ENCODE measurements at regions not wholly inside any gene's neighbourhood (a gene's known extent, or its start where the extent isn't known, plus 50 kb on each side); places are given as distances from the start of the nearest gene placed in this dataset.
A peak's percentile ranks its signal among the peaks of the same experiment; 100 is the strongest.

GRCh38 chr6:2558098-2558680 lies 192.5 kb downstream of the MYLK4 start:
- H3K36me3 Mint-ChIP-seq: no peaks in the 10 kb centered on the region
- ATAC-seq (ENCODE audit: low read depth) (no peak), DNase-seq (ENCODE audit: low spot score in 2 of 2) (no peak)
- no peak overlapping the region for H3K27ac Mint-ChIP-seq
- no peaks in the 10 kb centered on the region for H3K9me3 Mint-ChIP-seq
- no peak overlapping the region for H3K4me3 Mint-ChIP-seq
- no peaks in the 10 kb centered on the region for H3K4me1 Mint-ChIP-seq
- peaks cover 6% of the 10 kb centered on the region for H3K27me3 Mint-ChIP-seq

GRCh38 chr6:2557181-2557720 lies 193.5 kb downstream of the MYLK4 start:
- no peaks in the 10 kb centered on the region for H3K4me1 Mint-ChIP-seq
- H3K27ac Mint-ChIP-seq: no peak overlapping the region
- no peaks in the 10 kb centered on the region for H3K36me3 Mint-ChIP-seq
- peaks cover 5% of the 10 kb centered on the region for H3K27me3 Mint-ChIP-seq
- H3K9me3 Mint-ChIP-seq: no peaks in the 10 kb centered on the region
- ATAC-seq (ENCODE audit: low read depth): no peak
- no peak for DNase-seq (ENCODE audit: low spot score in 2 of 2)
- H3K4me3 Mint-ChIP-seq: no peak overlapping the region

DNA sequence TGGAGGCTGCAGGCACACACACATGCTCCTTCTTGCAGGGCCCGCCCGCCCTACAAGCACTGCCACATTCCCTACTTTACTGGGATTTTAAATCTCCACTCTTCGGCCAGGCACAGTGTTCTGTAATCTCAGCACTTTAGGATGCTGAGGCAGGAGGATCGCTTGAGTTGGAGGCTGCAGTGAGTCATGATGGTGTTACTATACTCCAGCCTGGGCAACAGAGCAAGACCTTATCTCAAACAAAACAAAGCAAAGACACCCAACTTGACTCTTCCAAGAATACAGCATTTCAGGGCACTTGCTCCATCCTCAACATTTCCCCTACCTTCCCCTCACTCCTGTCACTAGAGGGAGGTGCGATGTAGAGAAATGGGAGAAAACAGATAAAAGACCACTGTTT lies 194.0 kb downstream of the MYLK4 start:
- no peaks in the 10 kb centered on the region for H3K4me1 Mint-ChIP-seq
- H3K9me3 Mint-ChIP-seq: no peaks in the 10 kb centered on the region
- H3K27ac Mint-ChIP-seq: no peak overlapping the region
- DNase-seq (ENCODE audit: low spot score in 2 of 2) (no peak), ATAC-seq (ENCODE audit: low read depth) (no peak)
- no peaks in the 10 kb centered on the region for H3K36me3 Mint-ChIP-seq
- peaks cover 3% of the 10 kb centered on the region for H3K27me3 Mint-ChIP-seq
- H3K4me3 Mint-ChIP-seq: no peak overlapping the region

DNA sequence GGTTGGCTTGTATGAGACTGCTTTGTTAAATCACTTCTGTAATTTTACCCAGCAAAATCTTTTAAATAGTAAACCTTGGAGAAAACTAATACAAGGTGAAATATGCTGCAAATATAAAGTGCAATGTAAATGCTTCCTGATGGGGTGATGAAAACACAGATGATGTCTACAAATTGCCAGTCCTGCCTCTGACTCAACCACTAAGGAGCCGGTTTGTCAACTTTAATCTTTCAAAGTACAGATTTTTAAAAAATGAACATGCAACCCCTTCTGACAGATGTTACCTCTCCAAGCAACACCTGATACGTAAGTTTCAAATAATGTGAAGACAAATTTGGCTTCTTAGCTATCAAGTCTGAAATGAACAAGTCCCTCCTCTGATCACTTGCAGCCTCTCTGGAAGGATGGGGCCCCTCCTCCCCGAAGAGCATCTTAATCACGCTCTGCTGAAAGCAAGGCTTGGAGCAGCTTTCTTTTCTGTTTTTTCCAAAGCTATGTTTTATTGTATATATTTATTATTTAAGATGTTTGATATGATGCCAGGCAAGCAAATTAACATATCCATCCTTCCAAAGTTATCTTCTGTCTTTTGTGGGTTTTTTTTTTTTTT lies 196.0 kb downstream of the MYLK4 start:
- Mint-ChIP-seq H3K4me3 (no peak overlapping the region), H3K9me3 (no peaks in the 10 kb centered on the region), H3K27me3 (peaks cover 1% of the 10 kb centered on the region), H3K36me3 (no peaks in the 10 kb centered on the region), H3K4me1 (no peaks in the 10 kb centered on the region), H3K27ac (no peak overlapping the region)
- no peak for DNase-seq (ENCODE audit: low spot score in 2 of 2)
- no peak for ATAC-seq (ENCODE audit: low read depth)

DNA sequence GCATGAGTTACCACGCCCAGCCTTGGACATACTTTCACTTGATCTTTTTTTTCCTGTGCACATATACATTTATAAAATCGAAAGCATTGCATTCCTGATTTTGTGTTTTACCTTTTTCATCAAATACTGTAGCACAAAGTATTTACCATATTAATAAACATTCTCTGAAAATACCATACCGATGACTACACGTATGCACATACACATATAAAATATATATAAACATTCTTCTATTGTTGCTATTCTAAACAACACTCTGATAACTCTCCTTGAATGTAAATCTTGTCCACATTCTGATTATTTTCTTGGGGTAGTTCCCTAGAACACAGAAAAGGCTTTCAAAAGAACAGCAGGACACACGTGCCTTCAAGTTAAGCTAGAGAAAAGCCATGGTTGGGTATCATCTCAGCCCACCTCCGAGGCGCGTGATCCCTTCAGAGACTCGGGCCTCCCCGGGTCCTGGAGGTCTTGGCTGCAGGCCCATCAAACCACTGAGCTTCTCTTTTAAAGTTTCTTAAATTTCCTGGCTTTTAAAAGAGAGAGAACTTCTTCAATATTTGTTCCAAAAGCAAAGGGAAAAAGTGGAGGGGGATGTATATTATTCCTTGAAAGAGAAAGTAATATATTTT lies 198.1 kb downstream of the MYLK4 start:
- no peak overlapping the region for H3K4me3 Mint-ChIP-seq
- H3K27me3 Mint-ChIP-seq: peaks cover 8% of the 10 kb centered on the region
- no peaks in the 10 kb centered on the region for H3K4me1 Mint-ChIP-seq
- peaks cover 3% of the 10 kb centered on the region for H3K36me3 Mint-ChIP-seq
- no peak overlapping the region for H3K27ac Mint-ChIP-seq
- peaks cover 7% of the 10 kb centered on the region for H3K9me3 Mint-ChIP-seq
- DNase-seq (ENCODE audit: low spot score in 2 of 2) (no peak), ATAC-seq (ENCODE audit: low read depth) (no peak)

DNA sequence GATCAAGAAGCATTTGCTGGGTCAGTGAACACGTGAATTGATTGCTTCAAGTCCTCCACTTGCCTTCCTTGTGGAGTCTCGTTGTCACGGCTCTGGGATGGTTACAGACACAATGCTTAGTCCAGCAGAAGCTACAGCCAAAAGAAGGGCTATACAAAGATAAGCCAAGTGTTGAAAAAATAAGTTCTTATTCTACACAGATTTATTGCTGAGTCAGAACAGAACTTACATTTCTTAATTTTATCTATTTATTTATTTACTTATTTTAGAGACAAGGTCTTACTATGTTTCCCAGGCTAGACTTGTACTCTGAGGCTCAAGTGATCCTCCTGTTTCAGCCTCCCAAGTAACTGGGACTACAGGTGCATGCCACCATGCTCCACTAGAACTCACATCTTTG lies 199.0 kb downstream of the MYLK4 start:
- ATAC-seq (ENCODE audit: low read depth) (no peak), DNase-seq (ENCODE audit: low spot score in 2 of 2) (no peak)
- no peak overlapping the region for H3K4me3 Mint-ChIP-seq
- H3K27ac Mint-ChIP-seq: no peak overlapping the region
- peaks cover 7% of the 10 kb centered on the region for H3K9me3 Mint-ChIP-seq
- H3K36me3 Mint-ChIP-seq: peaks cover 3% of the 10 kb centered on the region
- no peaks in the 10 kb centered on the region for H3K4me1 Mint-ChIP-seq
- peaks cover 12% of the 10 kb centered on the region for H3K27me3 Mint-ChIP-seq

DNA sequence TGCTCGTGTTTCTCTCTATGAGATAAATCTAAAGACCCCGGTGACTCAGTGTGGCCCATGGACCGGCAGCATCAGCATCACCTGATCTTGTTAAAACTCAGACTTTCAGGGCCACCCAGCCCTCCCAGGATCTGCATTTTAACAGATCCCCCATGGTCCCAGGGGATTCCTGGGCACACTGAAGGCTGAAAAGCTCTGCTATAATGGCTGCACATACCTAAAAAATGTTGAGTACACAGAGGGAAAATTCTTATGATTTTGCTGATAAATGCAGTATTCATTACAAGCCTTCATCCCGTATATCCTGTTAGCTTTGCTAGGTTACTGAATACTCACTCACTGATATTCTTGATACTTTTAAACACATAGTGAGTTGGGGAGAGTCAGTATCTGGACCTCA lies 200.5 kb downstream of the MYLK4 start:
- Mint-ChIP-seq H3K4me3 (no peak overlapping the region), H3K27me3 (peaks cover 16% of the 10 kb centered on the region), H3K36me3 (peaks cover 3% of the 10 kb centered on the region), H3K4me1 (no peaks in the 10 kb centered on the region), H3K9me3 (peaks cover 7% of the 10 kb centered on the region), H3K27ac (no peak overlapping the region)
- DNase-seq (ENCODE audit: low spot score in 2 of 2) (no peak), ATAC-seq (ENCODE audit: low read depth) (no peak)

GRCh38 chr6:2549834-2550233 lies 200.9 kb downstream of the MYLK4 start:
- no peak for ATAC-seq (ENCODE audit: low read depth)
- peaks cover 16% of the 10 kb centered on the region for H3K27me3 Mint-ChIP-seq
- no peak for DNase-seq (ENCODE audit: low spot score in 2 of 2)
- H3K27ac Mint-ChIP-seq: no peak overlapping the region
- H3K36me3 Mint-ChIP-seq: peaks cover 3% of the 10 kb centered on the region
- peaks cover 7% of the 10 kb centered on the region for H3K9me3 Mint-ChIP-seq
- no peak overlapping the region for H3K4me3 Mint-ChIP-seq
- H3K4me1 Mint-ChIP-seq: no peaks in the 10 kb centered on the region

DNA sequence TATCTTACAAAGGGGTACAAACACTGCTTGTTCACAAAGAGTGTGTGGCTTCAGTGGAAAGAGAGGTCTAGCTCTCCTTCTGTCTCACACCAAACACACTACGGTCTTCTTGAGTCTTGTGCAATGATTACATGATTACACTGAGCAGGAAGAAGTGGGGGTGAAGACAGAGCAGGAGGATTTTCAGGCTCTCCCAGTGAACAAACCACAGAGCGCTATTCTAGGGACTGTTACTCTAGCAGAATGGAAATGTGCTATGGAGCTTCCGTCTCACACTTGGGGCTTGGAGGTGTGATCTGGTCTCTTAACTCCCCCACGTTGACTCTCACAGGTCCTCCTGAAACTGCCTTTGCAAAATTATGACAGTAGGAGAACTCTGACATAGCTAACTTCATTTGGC lies 203.4 kb downstream of the MYLK4 start:
- Mint-ChIP-seq H3K4me3 (no peak overlapping the region), H3K27me3 (peaks cover 23% of the 10 kb centered on the region), H3K4me1 (peaks cover 9% of the 10 kb centered on the region), H3K9me3 (peaks cover 12% of the 10 kb centered on the region), H3K27ac (no peak overlapping the region), H3K36me3 (peaks cover 3% of the 10 kb centered on the region)
- ATAC-seq (ENCODE audit: low read depth) (no peak), DNase-seq (ENCODE audit: low spot score in 2 of 2) (no peak)

DNA sequence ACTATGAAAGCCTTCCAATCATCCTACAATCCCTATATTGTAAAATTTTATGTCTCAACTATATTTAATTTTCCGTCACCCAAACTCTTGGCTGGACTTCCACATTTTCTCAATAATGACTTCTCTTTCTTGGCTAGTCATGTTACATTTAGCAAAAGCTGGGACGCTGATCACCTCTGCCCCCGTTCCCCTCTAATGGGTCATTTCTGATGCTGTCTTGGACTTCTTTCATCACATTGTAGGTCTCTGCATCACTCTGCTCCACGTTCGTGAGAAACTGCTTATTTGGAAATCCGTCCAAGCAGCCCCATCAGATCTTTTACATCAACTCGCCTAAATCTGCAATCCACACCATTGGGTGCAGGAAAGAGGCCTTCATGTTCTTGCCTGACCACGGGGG lies 203.8 kb downstream of the MYLK4 start:
- ATAC-seq (ENCODE audit: low read depth) (no peak), DNase-seq (ENCODE audit: low spot score in 2 of 2) (no peak)
- Mint-ChIP-seq H3K36me3 (peaks cover 3% of the 10 kb centered on the region), H3K27me3 (peaks cover 23% of the 10 kb centered on the region), H3K4me3 (no peak overlapping the region), H3K27ac (no peak overlapping the region), H3K9me3 (peaks cover 12% of the 10 kb centered on the region), H3K4me1 (peaks cover 9% of the 10 kb centered on the region)

DNA sequence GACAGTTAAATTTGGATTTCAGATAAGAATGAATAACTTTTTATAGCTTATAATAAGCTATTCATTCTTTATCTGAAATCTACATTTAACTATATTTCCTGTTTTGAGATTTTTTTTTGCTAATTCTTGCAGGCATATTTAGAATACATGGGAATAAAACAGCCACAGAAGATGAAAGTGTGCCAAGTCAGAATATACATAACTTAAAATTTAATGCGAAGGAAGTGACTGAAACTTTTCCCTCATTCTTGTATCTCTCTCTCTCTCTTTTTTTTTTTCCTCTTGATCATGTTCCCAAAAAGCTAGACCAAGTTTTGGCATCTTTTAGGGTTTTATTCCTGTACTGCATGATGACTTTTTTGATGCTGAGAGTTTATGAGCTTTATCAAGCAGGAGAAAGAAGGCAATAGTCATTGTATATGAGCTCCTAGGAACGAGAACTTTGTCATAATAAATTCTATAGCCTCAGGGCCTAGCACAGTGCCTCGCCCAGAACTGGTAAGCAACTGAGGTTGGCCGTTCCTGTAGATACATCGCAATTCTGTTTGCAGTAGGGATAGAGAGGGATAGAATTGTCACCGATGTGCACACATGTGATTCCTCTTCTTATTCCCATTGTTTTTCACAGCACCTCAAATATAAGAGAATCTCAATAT lies 205.2 kb downstream of the MYLK4 start:
- Mint-ChIP-seq H3K27me3 (peaks cover 29% of the 10 kb centered on the region), H3K4me3 (no peak overlapping the region), H3K36me3 (peaks cover 3% of the 10 kb centered on the region), H3K9me3 (peaks cover 12% of the 10 kb centered on the region), H3K27ac (no peak overlapping the region), H3K4me1 (peaks cover 9% of the 10 kb centered on the region)
- DNase-seq (ENCODE audit: low spot score in 2 of 2) (no peak), ATAC-seq (ENCODE audit: low read depth) (no peak)

GRCh38 chr6:2543321-2543720 lies 207.4 kb downstream of the MYLK4 start:
- no peak for ATAC-seq (ENCODE audit: low read depth)
- Mint-ChIP-seq H3K9me3 (peaks cover 8% of the 10 kb centered on the region), H3K27ac (no peak overlapping the region), H3K4me1 (peaks cover 9% of the 10 kb centered on the region), H3K4me3 (no peak overlapping the region), H3K27me3 (peaks cover 33% of the 10 kb centered on the region), H3K36me3 (peaks cover under 1% of the 10 kb centered on the region)
- DNase-seq (ENCODE audit: low spot score in 2 of 2): no peak

- peak; percentile 46 for ATAC-seq (ENCODE audit: low read depth)
- Mint-ChIP-seq H3K36me3 (no peaks in the 10 kb centered on the region), H3K9me3 (peaks cover 4% of the 10 kb centered on the region), H3K4me1 (peaks cover 9% of the 10 kb centered on the region), H3K27me3 (peaks cover 35% of the 10 kb centered on the region), H3K27ac (no peak overlapping the region), H3K4me3 (no peak overlapping the region)
- DNase-seq (ENCODE audit: low spot score in 2 of 2): no peak
Observed at GRCh38 chr6:2542858-2543218, 207.9 kb downstream of the MYLK4 start.

GRCh38 chr6:2542101-2542857 lies 208.4 kb downstream of the MYLK4 start:
- Mint-ChIP-seq H3K4me3 (no peak overlapping the region), H3K27ac (no peak overlapping the region)
- no peak for ATAC-seq (ENCODE audit: low read depth)

More at GRCh38 chr6:2542101-2542857, 208.4 kb downstream of the MYLK4 start:
- H3K27me3 Mint-ChIP-seq: peaks cover 35% of the 10 kb centered on the region
- H3K9me3 Mint-ChIP-seq: peaks cover 4% of the 10 kb centered on the region
- DNase-seq (ENCODE audit: low spot score in 2 of 2): no peak
- H3K36me3 Mint-ChIP-seq: no peaks in the 10 kb centered on the region
- H3K4me1 Mint-ChIP-seq: peaks cover 9% of the 10 kb centered on the region

All from memory B cell (primary cell).